DND-41 (cell line): ENCODE measurements at regions not wholly inside any gene's neighbourhood (a gene's known extent, or its start where the extent isn't known, plus 50 kb on each side); places are given as distances from the start of the nearest gene placed in this dataset.

Experiments
- ATAC-seq: fragments of 200-7000 bp; cut with Tn5 transposase; 3 replicates; pipeline ENCODE4 v1.9.1; 2021; ENCODE audit warnings: low read depth; ENCODE audit not compliant: insufficient read depth
- DNase-seq: peaks from one replicate; pipeline ENCODE4 v3.0.0-alpha.2; 2020
- H2AFZ ChIP-seq: 2 replicates; pipeline ENCODE4 v1.6.0; 2012; ENCODE audit warnings: low read depth, low read length
- H3K27ac ChIP-seq: 2 replicates; pipeline ENCODE4 v1.5.1; 2012; ENCODE audit warnings: low read length, inconsistent platforms
- H3K27me3 ChIP-seq: fragments of 200-600 bp; sonication (generic); 2 replicates; pipeline ENCODE4 v1.6.0; 2012; ENCODE audit warnings: low read length, mild to moderate bottlenecking, inconsistent platforms; ENCODE audit not compliant: insufficient read depth, poor library complexity
- H3K36me3 ChIP-seq: 2 replicates; pipeline ENCODE4 v1.5.1; 2012; ENCODE audit warnings: low read length, inconsistent platforms; ENCODE audit not compliant: insufficient read depth
- H3K4me1 ChIP-seq: 2 replicates; pipeline ENCODE4 v1.5.1; 2012; ENCODE audit warnings: mild to moderate bottlenecking, low read length; ENCODE audit not compliant: insufficient read depth
- H3K4me2 ChIP-seq: 2 replicates; pipeline ENCODE4 v1.6.0; 2012; ENCODE audit warnings: mild to moderate bottlenecking, moderate library complexity, low read length, inconsistent platforms; ENCODE audit not compliant: insufficient read depth
- H3K4me3 ChIP-seq, 2 experiments: fragments of 200-600 bp in 1 of 2; shearing (Covaris generic) in 1 of 2; 2 replicates each; pipeline ENCODE4 v1.5.1; 2012 to 2016; ENCODE audit warnings: inconsistent platforms in 2 of 2, low read length in 2 of 2, mild to moderate bottlenecking in 2 of 2, low read depth in 1 of 2, moderate library complexity in 1 of 2
- H3K79me2 ChIP-seq: 2 replicates; pipeline ENCODE4 v1.6.0; 2012; ENCODE audit warnings: low read length, inconsistent platforms; ENCODE audit not compliant: insufficient read depth
- H3K9ac ChIP-seq: 2 replicates; pipeline ENCODE4 v1.6.0; 2012; ENCODE audit warnings: low read depth, mild to moderate bottlenecking, inconsistent platforms, low read length, moderate library complexity
- H3K9me3 ChIP-seq: 2 replicates; pipeline ENCODE4 v1.5.1; 2012; ENCODE audit warnings: low read length, moderate library complexity, mild to moderate bottlenecking, inconsistent platforms; ENCODE audit not compliant: insufficient read depth, severe bottlenecking
- H4K20me1 ChIP-seq: 2 replicates; pipeline ENCODE4 v1.6.0; 2012; ENCODE audit warnings: low read length; ENCODE audit not compliant: insufficient read depth
- EZH2 ChIP-seq: IDR thresholded peaks from 3 replicates; pipeline ENCODE4 v1.6.1; 2012; ENCODE audit warnings: borderline replicate concordance, low read depth, mild to moderate bottlenecking, moderate library complexity, low read length, inconsistent platforms; ENCODE audit not compliant: severe bottlenecking
- TF ChIP-seq, protein P1 (sequence below): IDR thresholded peaks from 2 replicates; pipeline ENCODE4 v1.5.1; 2012; ENCODE audit warnings: borderline replicate concordance, low read length, moderate library complexity, mild to moderate bottlenecking; ENCODE audit not compliant: poor library complexity, severe bottlenecking; ENCODE audit errors: extremely low read depth

DNA sequence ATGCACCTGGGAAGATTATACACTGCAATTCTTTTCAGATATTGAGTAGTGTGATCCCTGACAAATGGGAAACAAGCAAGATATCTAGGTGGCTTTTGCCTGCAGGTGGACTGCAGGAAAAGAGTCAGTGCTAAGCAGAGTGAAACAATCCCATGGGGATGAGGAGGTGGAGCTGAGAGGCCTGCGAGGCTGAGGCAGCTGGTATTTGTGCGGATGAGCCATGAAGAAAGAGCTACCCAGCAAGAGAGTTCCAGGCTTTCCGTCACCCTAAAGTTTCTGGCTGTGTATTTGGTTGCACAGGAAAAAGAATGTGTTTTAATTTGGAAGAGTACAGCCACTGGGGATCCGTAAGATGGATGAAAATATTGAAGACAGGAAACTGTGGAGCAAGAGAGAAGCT, 714.1 kb upstream of the COBL start:
- no peak overlapping the region for H3K27ac ChIP-seq
- H3K4me3 ChIP-seq = no peak overlapping the region
- H3K27me3 ChIP-seq = no peaks in the 10 kb centered on the region
- H3K79me2 ChIP-seq = no peaks in the 10 kb centered on the region
- no peak overlapping the region for H3K4me2 ChIP-seq
- H3K4me1 ChIP-seq = no peaks in the 10 kb centered on the region
- H3K9me3 ChIP-seq = no peaks in the 10 kb centered on the region
- DNase-seq (no peak), ATAC-seq (no peak)
- no peaks in the 10 kb centered on the region for H3K36me3 ChIP-seq
- no peaks in the 10 kb centered on the region for H4K20me1 ChIP-seq
- no peak for TF ChIP-seq EZH2
- TF ChIP-seq, protein P1, sequence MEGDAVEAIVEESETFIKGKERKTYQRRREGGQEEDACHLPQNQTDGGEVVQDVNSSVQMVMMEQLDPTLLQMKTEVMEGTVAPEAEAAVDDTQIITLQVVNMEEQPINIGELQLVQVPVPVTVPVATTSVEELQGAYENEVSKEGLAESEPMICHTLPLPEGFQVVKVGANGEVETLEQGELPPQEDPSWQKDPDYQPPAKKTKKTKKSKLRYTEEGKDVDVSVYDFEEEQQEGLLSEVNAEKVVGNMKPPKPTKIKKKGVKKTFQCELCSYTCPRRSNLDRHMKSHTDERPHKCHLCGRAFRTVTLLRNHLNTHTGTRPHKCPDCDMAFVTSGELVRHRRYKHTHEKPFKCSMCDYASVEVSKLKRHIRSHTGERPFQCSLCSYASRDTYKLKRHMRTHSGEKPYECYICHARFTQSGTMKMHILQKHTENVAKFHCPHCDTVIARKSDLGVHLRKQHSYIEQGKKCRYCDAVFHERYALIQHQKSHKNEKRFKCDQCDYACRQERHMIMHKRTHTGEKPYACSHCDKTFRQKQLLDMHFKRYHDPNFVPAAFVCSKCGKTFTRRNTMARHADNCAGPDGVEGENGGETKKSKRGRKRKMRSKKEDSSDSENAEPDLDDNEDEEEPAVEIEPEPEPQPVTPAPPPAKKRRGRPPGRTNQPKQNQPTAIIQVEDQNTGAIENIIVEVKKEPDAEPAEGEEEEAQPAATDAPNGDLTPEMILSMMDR = no peak
- no peak overlapping the region for H3K9ac ChIP-seq
- no peak overlapping the region for H2AFZ ChIP-seq

DNA sequence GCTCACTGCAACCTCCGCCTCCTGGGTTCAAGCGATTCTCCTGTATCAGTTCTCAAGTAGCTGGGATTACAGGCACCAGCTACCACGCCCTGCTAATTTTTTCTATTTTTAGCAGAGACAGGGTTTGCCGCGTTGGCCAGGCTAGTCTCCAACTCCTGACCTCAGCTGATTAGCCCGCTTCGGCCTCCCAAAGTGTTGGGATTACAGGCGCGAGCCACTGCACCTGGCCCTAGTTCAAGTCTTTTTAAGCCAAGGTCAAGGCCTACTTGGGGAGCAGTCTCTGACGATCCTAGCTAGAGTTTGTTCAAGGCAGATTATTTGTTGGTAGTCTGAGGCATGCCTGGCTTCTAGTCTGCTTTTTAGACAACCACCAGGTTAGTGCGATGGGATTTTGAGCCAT, 709.5 kb upstream of the COBL start:
- Histone ChIP-seq H2AFZ (no peak overlapping the region), H3K27me3 (no peaks in the 10 kb centered on the region), H3K9me3 (no peaks in the 10 kb centered on the region), H3K4me2 (no peak overlapping the region), H3K27ac (no peak overlapping the region), H4K20me1 (no peaks in the 10 kb centered on the region), H3K79me2 (no peaks in the 10 kb centered on the region), H3K4me1 (no peaks in the 10 kb centered on the region), H3K9ac (no peak overlapping the region), H3K36me3 (no peaks in the 10 kb centered on the region), H3K4me3 (no peak overlapping the region)
- TF ChIP-seq EZH2 = no peak
- TF ChIP-seq, protein P1 = no peak
- DNase-seq (no peak), ATAC-seq (no peak)

DNA sequence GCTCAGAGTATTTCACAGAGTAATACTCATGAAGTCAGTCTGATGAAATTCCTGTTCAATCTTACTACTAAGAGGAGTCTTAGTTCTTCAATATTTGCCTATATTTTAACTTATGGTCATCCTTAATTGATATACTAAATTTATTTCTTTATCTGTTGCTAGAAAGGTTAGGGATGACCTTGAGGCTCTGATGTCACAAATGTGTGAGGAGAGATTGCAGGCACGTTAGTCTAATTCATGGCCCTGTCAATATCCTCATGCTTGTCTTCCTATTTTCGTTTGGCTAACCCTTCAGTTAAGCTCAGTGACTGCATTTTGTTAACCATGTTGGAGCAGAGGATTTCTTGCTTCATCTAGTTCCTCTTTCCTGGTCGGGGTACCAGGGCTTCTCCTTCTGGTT, 704.7 kb upstream of the COBL start:
- Histone ChIP-seq H3K9me3 (no peaks in the 10 kb centered on the region), H3K4me2 (no peak overlapping the region), H3K27ac (no peak overlapping the region), H3K36me3 (no peaks in the 10 kb centered on the region), H3K79me2 (no peaks in the 10 kb centered on the region), H4K20me1 (no peaks in the 10 kb centered on the region), H3K9ac (no peak overlapping the region), H3K27me3 (no peaks in the 10 kb centered on the region), H2AFZ (no peak overlapping the region), H3K4me3 (no peak overlapping the region), H3K4me1 (peaks cover 3% of the 10 kb centered on the region; the same call in 1 of the 2 replicates)
- TF ChIP-seq, protein P1 = no peak
- no peak for TF ChIP-seq EZH2
- ATAC-seq (no peak), DNase-seq (no peak)

DNA sequence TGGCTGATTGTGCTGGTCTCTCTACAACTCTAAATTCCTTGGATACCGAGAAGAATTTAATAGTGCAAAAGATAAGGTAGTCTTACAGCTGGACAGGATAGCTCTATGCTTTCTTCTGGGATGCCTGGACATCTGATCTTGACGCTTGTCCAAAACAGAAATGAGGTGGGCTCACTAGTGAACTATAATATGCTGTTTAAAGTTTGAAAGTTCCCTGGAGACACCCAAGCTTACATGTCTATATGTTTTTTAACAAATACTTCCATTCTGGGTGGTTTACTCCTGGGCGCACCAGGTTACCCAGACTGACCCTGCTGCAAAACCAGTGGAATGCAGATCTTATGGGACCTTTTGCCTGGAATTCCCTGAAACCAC, 702.1 kb upstream of the COBL start:
- no peak overlapping the region for H3K27ac ChIP-seq
- H2AFZ ChIP-seq = no peak overlapping the region; the same call in 1 of the 2 replicates
- H3K4me1 ChIP-seq = peaks cover 3% of the 10 kb centered on the region; the same call in 1 of the 2 replicates
- TF ChIP-seq, protein P1 = no peak
- no peak for TF ChIP-seq EZH2
- no peaks in the 10 kb centered on the region for H3K27me3 ChIP-seq
- DNase-seq (no peak), ATAC-seq (no peak)
- no peaks in the 10 kb centered on the region for H3K79me2 ChIP-seq
- 0 out of 2 replicates have a peak overlapping the region, but pooled peaks have one; percentile 41 for H3K4me2 ChIP-seq
- H3K9me3 ChIP-seq = no peaks in the 10 kb centered on the region
- no peak overlapping the region for H3K4me3 ChIP-seq
- no peaks in the 10 kb centered on the region for H3K36me3 ChIP-seq
- H3K9ac ChIP-seq = no peak overlapping the region
- H4K20me1 ChIP-seq = no peaks in the 10 kb centered on the region
